ENCODE measurements at regions not wholly inside any gene's neighbourhood (a gene's known extent, or its start where the extent isn't known, plus 50 kb on each side); places are given as distances from the start of the nearest gene placed in this dataset.

- Histone ChIP-seq H3K4me3 (no peak overlapping the region), H3K36me3 (no peaks in the 10 kb centered on the region), H3K27ac (no peak overlapping the region), H3K9me3 (peaks cover 0 to 9% (median 6%) of the 10 kb centered on the region in 4 donors), H3K27me3 (no peaks in the 10 kb centered on the region), H3K4me1 (no peaks in the 10 kb centered on the region)
- DNase-seq = no peak
- 75 to 82% (median 78%) methylated on average over 8 of the region's 8 CpGs for WGBS, 5 donors
- intact Hi-C loops (cut with DNase I; ENCODE audit: low total_unique reads) = no loop called here
- TF ChIP-seq CTCF (IDR thresholded peaks at IDR 0.05) (no peak), EP300 (IDR thresholded peaks at IDR 0.05) (no peak), POLR2A (IDR thresholded peaks at IDR 0.05) (no peak), POLR2AphosphoS5 (IDR thresholded peaks at IDR 0.05) (no peak)
Measured at GRCh38 chr5:170445936-170446335, 56.8 kb upstream of the KCNMB1 start.

- Histone ChIP-seq H3K9me3 (peaks cover 0 to 9% (median 6%) of the 10 kb centered on the region in 4 donors), H3K27ac (no peak overlapping the region), H3K27me3 (no peaks in the 10 kb centered on the region), H3K36me3 (no peaks in the 10 kb centered on the region), H3K4me3 (no peak overlapping the region), H3K4me1 (no peaks in the 10 kb centered on the region)
- no peak for TF ChIP-seq EP300 (IDR thresholded peaks at IDR 0.05)
- 75 to 89% (median 76%) methylated on average over 10 of the region's 10 CpGs for WGBS, 5 donors
- no peak for DNase-seq
- intact Hi-C loops (cut with DNase I; ENCODE audit: low total_unique reads) = no loop called here
Measured at GRCh38 chr5:170444969-170445505, 55.9 kb upstream of the KCNMB1 start.

- Histone ChIP-seq H3K4me1 (no peaks in the 10 kb centered on the region), H3K4me3 (no peak overlapping the region), H3K36me3 (no peaks in the 10 kb centered on the region), H3K27ac (no peak overlapping the region), H3K27me3 (no peaks in the 10 kb centered on the region), H3K9me3 (peaks cover 0 to 9% (median 6%) of the 10 kb centered on the region in 4 donors)
- intact Hi-C loops (cut with DNase I; ENCODE audit: low total_unique reads) = no loop called here
- no peak for DNase-seq
- WGBS, 5 donors = 79 to 87% (median 85%) methylated on average over 7 of the region's 7 CpGs
- TF ChIP-seq CTCF (IDR thresholded peaks at IDR 0.05) (no peak), POLR2AphosphoS5 (IDR thresholded peaks at IDR 0.05) (no peak)
Measured at GRCh38 chr5:170444181-170444580, 55.0 kb upstream of the KCNMB1 start.

- Histone ChIP-seq H3K27me3 (no peaks in the 10 kb centered on the region), H3K9me3 (peaks cover 0 to 9% (median 6%) of the 10 kb centered on the region in 4 donors), H3K4me1 (no peaks in the 10 kb centered on the region), H3K4me3 (no peak overlapping the region), H3K36me3 (no peaks in the 10 kb centered on the region), H3K27ac (no peak overlapping the region)
- TF ChIP-seq POLR2A (IDR thresholded peaks at IDR 0.05) (no peak), CTCF (IDR thresholded peaks at IDR 0.05) (no peak), POLR2AphosphoS5 (IDR thresholded peaks at IDR 0.05) (no peak), EP300 (IDR thresholded peaks at IDR 0.05) (no peak)
- 59 to 93% (median 81%) methylated on average over 2 of the region's 2 CpGs for WGBS, 5 donors
- intact Hi-C loops (cut with DNase I; ENCODE audit: low total_unique reads) = no loop called here
- DNase-seq = no peak
Measured at GRCh38 chr5:170443624-170444023, 54.5 kb upstream of the KCNMB1 start.

GRCh38 chr5:170442921-170443320, 53.8 kb upstream of the KCNMB1 start:
- H3K36me3 ChIP-seq = no peaks in the 10 kb centered on the region
- H3K27ac ChIP-seq = no peak overlapping the region
- no peak for DNase-seq
- no peak overlapping the region for H3K4me3 ChIP-seq
- H3K4me1 ChIP-seq = no peaks in the 10 kb centered on the region
- intact Hi-C loops (cut with DNase I; ENCODE audit: low total_unique reads) = no loop called here
- peaks cover 0 to 9% (median 6%) of the 10 kb centered on the region in 4 donors for H3K9me3 ChIP-seq
- no peak for TF ChIP-seq POLR2A (IDR thresholded peaks at IDR 0.05)
- no peak for TF ChIP-seq POLR2AphosphoS5 (IDR thresholded peaks at IDR 0.05)
- TF ChIP-seq CTCF (IDR thresholded peaks at IDR 0.05) = no peak
- no peak for TF ChIP-seq EP300 (IDR thresholded peaks at IDR 0.05)
- 47 to 68% (median 66%) methylated on average over 3 to 5 of the region's 5 CpGs for WGBS, 5 donors
- no peaks in the 10 kb centered on the region for H3K27me3 ChIP-seq

Measured in stomach (tissue), 8 donors.